Brain microvascular endothelial cell (primary cell): ENCODE measurements at regions not wholly inside any gene's neighbourhood (a gene's known extent, or its start where the extent isn't known, plus 50 kb on each side); places are given as distances from the start of the nearest gene placed in this dataset.

Source experiments
- DNase-seq: peaks from one replicate; pipeline ENCODE4 v3.0.0-alpha.2; 2020
- H3K27ac ChIP-seq: fragments of 250-450 bp; sonication (Bioruptor Pico); 2 replicates; pipeline ENCODE4 v1.5.1; 2020; ENCODE audit warnings: mild to moderate bottlenecking, moderate library complexity
- H3K27me3 ChIP-seq: fragments of 250-450 bp; sonication (Bioruptor Pico); replicated peaks from 2 replicates; pipeline ENCODE4 v1.5.1; 2020; ENCODE audit warnings: mild to moderate bottlenecking
- H3K36me3 ChIP-seq: fragments of 250-450 bp; sonication (Bioruptor Pico); replicated peaks from 2 replicates; pipeline ENCODE4 v1.5.1; 2020; ENCODE audit warnings: mild to moderate bottlenecking
- H3K4me3 ChIP-seq: 2 replicates; pipeline ENCODE4 v1.5.1; 2011; ENCODE audit warnings: low read depth, mild to moderate bottlenecking, control low read depth, low read length, moderate library complexity
- CTCF ChIP-seq: IDR thresholded peaks from 2 replicates; pipeline ENCODE4 v1.5.1; 2011; ENCODE audit warnings: low read depth, mild to moderate bottlenecking, moderate library complexity, low read length, control low read depth, inconsistent platforms; ENCODE audit errors: missing control alignments
- in situ Hi-C: cut with HindIII; loops from 2 replicates; pipeline ENCODE4 v1.10.0; 2017; ENCODE audit warnings: low sequenced_read_pairs, low pct_ligation_motif_present

- TF ChIP-seq CTCF = no peak
- Histone ChIP-seq H3K36me3 (no peaks in the 10 kb centered on the region), H3K4me3 (no peak overlapping the region), H3K27me3 (no peaks in the 10 kb centered on the region), H3K27ac (no peak overlapping the region)
- in situ Hi-C loops = no loop called here
- no peak for DNase-seq
Measured at GRCh38 chr4:160372390-160372789, 1269.5 kb downstream of the RAPGEF2 start.

DNA sequence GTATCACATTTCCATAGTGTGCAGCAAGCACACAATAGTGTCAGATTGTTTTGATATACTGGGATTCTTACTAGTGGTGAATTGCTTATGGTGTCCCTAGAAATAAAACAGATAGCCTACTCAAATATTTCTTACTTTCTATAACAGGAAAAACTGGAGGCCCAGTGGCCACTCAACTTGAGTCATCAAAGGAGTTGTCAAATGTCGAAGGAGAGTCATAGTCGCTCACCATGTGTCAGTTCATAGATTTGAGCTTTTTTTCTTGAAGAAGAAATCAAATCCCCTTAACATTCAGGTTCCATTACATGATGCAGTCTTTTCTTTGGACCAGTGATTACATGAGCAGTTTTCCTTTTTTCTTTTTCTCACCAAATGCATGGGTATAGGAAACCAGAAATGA is 1271.0 kb downstream of the RAPGEF2 start:
- in situ Hi-C loops = no loop called here
- no peaks in the 10 kb centered on the region for H3K36me3 ChIP-seq
- TF ChIP-seq CTCF = no peak
- H3K27me3 ChIP-seq = no peaks in the 10 kb centered on the region
- no peak overlapping the region for H3K27ac ChIP-seq
- no peak overlapping the region for H3K4me3 ChIP-seq
- no peak for DNase-seq

- TF ChIP-seq CTCF = no peak
- H3K27me3 ChIP-seq = no peaks in the 10 kb centered on the region
- H3K36me3 ChIP-seq = no peaks in the 10 kb centered on the region
- H3K27ac ChIP-seq = no peak overlapping the region
- H3K4me3 ChIP-seq = no peak overlapping the region
- peak; percentile 52 for DNase-seq
- in situ Hi-C loops = no loop called here
Measured at GRCh38 chr4:160375772-160376452, 1273.0 kb downstream of the RAPGEF2 start.

DNA sequence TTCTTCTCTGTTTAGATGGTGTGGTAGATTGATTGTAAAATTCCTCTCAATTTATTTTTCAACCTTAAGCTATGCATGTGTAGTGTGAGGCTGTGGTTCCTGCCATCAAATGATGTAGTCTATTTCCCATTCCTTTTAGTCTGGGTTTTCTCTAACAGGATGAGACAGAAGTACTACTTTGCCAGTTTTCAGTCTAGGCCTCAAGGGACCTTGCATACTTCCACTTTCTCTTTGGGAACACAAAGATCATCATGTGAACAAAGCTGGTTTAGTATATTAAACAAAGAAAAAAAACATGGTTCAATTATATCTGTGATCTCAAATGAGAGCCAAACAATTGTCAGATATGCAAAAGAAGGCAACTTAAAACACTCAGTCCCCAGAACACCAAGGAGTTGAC is 1284.0 kb downstream of the RAPGEF2 start:
- Histone ChIP-seq H3K4me3 (no peak overlapping the region), H3K27me3 (no peaks in the 10 kb centered on the region), H3K36me3 (no peaks in the 10 kb centered on the region), H3K27ac (no peak overlapping the region)
- in situ Hi-C loops = no loop called here
- peak; percentile 18 for DNase-seq
- TF ChIP-seq CTCF = no peak

- TF ChIP-seq CTCF = no peak
- in situ Hi-C loops = no loop called here
- Histone ChIP-seq H3K27ac (no peak overlapping the region), H3K36me3 (no peaks in the 10 kb centered on the region), H3K27me3 (no peaks in the 10 kb centered on the region), H3K4me3 (no peak overlapping the region)
- DNase-seq = no peak
Measured at GRCh38 chr4:160399826-160400225, 1296.9 kb downstream of the RAPGEF2 start.

DNA sequence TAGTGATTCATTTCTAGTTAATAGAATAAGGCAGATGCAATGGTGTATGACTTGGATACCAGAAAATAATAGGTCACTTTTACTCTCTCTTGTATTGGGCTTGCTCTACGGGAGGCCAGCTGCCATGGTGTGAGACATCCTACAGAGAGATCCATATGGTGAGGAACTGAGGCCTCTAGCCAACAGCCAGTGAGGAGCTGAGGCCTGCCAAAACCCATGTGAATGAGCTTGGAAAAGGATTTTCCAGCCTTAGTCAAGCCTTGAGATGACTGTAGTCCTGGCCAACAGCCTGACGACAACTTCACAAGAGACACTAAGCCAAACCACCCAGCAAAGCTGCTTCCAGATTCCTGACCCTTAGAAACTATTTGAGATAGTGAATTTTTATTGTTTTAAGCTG is 1300.2 kb downstream of the RAPGEF2 start:
- no peak for TF ChIP-seq CTCF
- in situ Hi-C loops = no loop called here

More for the DNA sequence above, 1300.2 kb downstream of the RAPGEF2 start:
- DNase-seq = no peak
- Histone ChIP-seq H3K36me3 (no peaks in the 10 kb centered on the region), H3K4me3 (no peak overlapping the region), H3K27me3 (no peaks in the 10 kb centered on the region), H3K27ac (no peak overlapping the region)
